ENCODE measurements at regions not wholly inside any gene's neighbourhood (a gene's known extent, or its start where the extent isn't known, plus 50 kb on each side); places are given as distances from the start of the nearest gene placed in this dataset.

- TF ChIP-seq, protein P1, sequence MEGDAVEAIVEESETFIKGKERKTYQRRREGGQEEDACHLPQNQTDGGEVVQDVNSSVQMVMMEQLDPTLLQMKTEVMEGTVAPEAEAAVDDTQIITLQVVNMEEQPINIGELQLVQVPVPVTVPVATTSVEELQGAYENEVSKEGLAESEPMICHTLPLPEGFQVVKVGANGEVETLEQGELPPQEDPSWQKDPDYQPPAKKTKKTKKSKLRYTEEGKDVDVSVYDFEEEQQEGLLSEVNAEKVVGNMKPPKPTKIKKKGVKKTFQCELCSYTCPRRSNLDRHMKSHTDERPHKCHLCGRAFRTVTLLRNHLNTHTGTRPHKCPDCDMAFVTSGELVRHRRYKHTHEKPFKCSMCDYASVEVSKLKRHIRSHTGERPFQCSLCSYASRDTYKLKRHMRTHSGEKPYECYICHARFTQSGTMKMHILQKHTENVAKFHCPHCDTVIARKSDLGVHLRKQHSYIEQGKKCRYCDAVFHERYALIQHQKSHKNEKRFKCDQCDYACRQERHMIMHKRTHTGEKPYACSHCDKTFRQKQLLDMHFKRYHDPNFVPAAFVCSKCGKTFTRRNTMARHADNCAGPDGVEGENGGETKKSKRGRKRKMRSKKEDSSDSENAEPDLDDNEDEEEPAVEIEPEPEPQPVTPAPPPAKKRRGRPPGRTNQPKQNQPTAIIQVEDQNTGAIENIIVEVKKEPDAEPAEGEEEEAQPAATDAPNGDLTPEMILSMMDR (IDR thresholded peaks at IDR 0.05): no peak
- TF ChIP-seq REST (IDR thresholded peaks at IDR 0.05; ENCODE audit: insufficient read depth in 1 of 2, low read depth in 2 of 2, low read length in 1 of 2) (no peak), SIN3A (IDR thresholded peaks at IDR 0.05; ENCODE audit: borderline replicate concordance, insufficient read depth, low read depth, low read length) (no peak), POLR2AphosphoS5 (IDR thresholded peaks at IDR 0.05; ENCODE audit: low read depth, low read length) (no peak), TCF7L2 (IDR thresholded peaks at IDR 0.05; ENCODE audit: low read depth, low read length) (no peak)
Observed at GRCh38 chr1:4404854-4405590, 249.4 kb upstream of the AJAP1 start.

All from Panc1 (cell line).